ENCODE measurements at regions not wholly inside any gene's neighbourhood (a gene's known extent, or its start where the extent isn't known, plus 50 kb on each side); places are given as distances from the start of the nearest gene placed in this dataset.

DNA sequence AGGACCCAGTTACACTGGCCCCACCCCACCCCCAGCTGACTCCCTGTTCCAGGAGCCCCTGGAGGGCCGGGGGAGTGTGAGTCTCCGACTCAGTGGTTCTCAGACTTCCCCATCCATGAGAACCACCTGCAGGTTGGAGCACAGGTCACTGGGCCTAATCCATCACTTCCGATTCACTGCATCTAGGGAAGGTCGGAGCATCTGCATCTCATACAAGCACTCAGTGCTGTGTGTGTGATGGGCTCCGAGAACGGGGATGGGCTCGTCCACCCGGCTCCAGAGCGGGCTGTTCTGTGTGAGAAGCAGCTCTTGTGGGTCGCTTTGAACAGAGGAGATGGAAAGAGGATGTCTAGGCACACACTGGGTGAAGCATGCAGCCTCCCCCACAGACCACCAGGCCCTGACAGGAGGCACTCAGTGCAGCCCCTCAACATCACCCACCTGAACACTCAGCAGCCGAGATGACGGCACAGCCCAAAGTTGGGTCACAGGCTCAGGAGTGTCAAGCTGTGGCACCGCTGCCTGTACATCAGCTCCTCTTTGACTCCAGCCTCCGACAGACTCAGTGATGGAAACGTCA is 541.4 kb downstream of the BRD1 start:
- no peak overlapping the region for H3K4me3 ChIP-seq
- no peaks in the 10 kb centered on the region for H4K20me1 ChIP-seq
- no peak for TF ChIP-seq Cebpa-rat (IDR thresholded peaks at IDR 0.05)
- no peaks in the 10 kb centered on the region for H3K4me1 ChIP-seq
- no peak overlapping the region for H3K9ac ChIP-seq
- no peaks in the 10 kb centered on the region for H3K9me3 ChIP-seq (replicated peaks in 1 of 11)
- H3K4me2 ChIP-seq = no peak overlapping the region
- H3K27ac ChIP-seq = no peak overlapping the region
- H3K27me3 ChIP-seq = no peaks in the 10 kb centered on the region; a peak in 1 of 22 replicates
- no peaks in the 10 kb centered on the region for H3K36me3 ChIP-seq

DNA sequence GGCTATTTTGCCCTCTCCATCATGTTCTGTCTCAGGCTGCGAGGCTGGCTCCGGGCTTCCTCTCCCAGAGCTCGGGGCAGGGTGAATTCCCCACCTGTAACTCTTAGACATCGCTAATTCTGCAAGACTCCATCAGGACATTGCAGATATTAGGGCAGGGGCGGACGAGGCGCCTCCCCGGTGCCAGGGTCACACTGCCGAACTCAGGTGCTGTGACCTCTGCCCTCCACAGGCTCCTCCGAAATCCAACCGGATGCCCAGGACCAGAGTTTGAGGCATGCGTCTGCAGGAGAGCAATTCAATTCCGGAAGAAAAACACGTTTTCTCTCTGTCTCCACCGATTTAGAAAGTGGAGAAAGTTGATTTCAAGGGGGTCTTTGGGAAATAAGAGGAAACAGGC is 542.7 kb downstream of the BRD1 start:
- Histone ChIP-seq H3K27ac (no peak overlapping the region), H3K9me3 (replicated peaks in 1 of 11) (peaks cover 0 to 12% (median 8%) of the 10 kb centered on the region in 11 experiments; a peak in 12 of 22 replicates), H4K20me1 (no peaks in the 10 kb centered on the region), H3K27me3 (no peaks in the 10 kb centered on the region; a peak in 1 of 22 replicates), H3K9ac (no peak overlapping the region), H3K4me1 (no peaks in the 10 kb centered on the region), H3K4me2 (no peak overlapping the region), H3K4me3 (no peak overlapping the region), H3K36me3 (no peaks in the 10 kb centered on the region)
- no peak for TF ChIP-seq Cebpa-rat (IDR thresholded peaks at IDR 0.05)

DNA sequence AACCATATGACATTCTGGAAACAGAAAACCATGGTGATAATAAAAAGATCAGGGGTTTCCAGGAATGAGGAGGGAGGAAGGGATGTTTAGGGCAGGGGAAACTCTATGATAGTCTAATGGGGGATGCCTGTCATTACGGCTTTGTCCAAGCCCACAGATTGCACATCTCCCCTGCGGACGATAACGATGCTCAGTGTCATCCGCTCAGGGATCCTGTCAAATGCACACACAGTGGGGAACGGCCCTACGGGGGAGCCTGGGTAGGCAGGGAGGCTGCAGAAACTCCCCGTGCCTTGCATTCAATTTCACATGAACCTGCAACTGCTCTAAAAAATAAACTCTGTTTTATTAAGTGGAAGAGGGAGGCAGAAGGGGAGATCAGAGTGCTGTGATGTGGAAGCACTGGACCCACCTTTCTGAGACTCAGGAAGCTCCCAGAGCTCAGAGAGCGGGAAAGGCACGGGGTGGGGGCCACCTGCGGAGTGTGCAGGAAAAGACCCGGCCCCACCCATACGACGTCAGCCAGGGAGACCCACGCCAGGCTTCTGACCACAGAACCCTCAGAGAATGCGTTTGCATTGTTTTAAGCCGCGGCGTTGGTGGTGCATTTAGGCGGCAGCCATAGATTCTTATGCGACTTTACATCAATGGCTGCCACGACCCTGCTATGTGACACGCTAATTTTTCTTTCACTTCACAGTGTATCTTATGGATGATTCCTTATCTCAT is 543.5 kb downstream of the BRD1 start:
- Histone ChIP-seq H4K20me1 (no peaks in the 10 kb centered on the region), H3K27ac (no peak overlapping the region), H3K4me2 (no peak overlapping the region), H3K4me3 (no peak overlapping the region), H3K9me3 (replicated peaks in 1 of 11) (peaks cover 0 to 14% (median 11%) of the 10 kb centered on the region in 11 experiments; a peak in 13 of 22 replicates), H3K36me3 (no peaks in the 10 kb centered on the region), H3K9ac (no peak overlapping the region), H3K4me1 (no peaks in the 10 kb centered on the region), H3K27me3 (no peaks in the 10 kb centered on the region; a peak in 1 of 22 replicates)
- TF ChIP-seq Cebpa-rat (IDR thresholded peaks at IDR 0.05) = no peak

DNA sequence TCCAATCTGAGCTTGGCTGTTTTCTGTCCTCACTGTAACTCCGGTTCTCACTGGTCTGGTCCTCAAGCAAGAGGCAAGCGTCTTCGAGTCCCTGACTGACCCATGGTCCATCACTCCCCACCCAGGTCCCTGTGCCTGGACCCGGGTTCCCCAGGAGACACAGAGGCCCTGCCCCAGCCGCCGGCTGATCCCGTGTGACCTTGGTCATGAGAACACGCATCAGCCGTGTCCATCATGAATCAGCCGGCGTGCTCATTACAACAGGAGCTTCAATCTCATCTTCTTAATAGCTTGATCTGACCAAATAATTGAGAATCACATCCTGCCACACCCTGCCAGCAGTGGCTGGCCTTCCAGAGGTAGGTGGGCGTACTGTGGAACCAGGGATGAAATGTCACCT is 545.1 kb downstream of the BRD1 start:
- H3K36me3 ChIP-seq = no peaks in the 10 kb centered on the region
- H4K20me1 ChIP-seq = no peaks in the 10 kb centered on the region
- no peaks in the 10 kb centered on the region; a peak in 1 of 22 replicates for H3K27me3 ChIP-seq
- TF ChIP-seq Cebpa-rat (IDR thresholded peaks at IDR 0.05) = no peak
- peaks cover 0 to 14% (median 11%) of the 10 kb centered on the region in 11 experiments; a peak in 13 of 22 replicates for H3K9me3 ChIP-seq (replicated peaks in 1 of 11)
- H3K9ac ChIP-seq = no peak overlapping the region
- H3K4me3 ChIP-seq = no peak overlapping the region
- H3K27ac ChIP-seq = no peak overlapping the region
- no peaks in the 10 kb centered on the region for H3K4me1 ChIP-seq
- H3K4me2 ChIP-seq = no peak overlapping the region

DNA sequence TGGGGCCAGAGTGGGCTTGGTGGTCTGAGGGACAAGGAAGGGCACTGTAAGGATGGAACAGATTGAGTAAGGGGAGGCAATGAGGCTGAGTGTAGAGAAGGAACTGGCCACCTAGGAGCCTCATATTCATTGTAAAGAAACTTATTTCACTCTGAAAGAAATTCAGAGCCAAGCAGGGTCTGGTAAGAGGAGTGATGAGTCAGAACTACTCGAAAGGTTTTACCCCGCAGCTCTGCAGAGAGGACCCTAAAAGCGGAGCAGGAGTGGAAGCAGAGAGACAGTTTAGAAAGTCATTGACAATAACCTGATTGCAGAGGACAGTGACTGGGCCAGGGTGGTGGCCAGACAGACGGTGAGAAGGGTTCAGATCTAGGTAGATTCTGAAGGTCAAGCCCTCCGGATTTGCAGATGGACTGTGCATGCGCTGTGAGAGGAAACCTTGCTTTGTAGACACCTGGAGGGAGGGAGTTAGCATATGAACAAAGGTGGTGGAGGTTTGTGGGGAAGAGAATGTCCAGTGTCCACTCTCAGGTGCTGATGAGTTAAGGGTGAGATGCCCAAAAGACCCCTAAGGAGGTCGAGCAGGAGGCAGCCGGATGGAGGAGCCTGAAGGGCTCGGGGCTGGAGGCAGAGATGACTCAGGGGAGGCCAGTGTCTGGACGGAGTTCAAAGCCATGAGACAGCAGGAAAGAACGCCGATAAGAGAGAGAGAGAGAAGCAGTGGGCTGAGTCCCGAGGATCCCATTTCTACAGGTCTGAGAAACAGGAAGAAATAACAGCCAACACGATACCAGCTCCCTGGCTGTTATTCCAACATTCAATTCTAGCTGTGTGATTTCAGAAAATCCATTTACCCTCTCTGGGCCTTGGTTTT is 546.0 kb downstream of the BRD1 start:
- no peak for TF ChIP-seq Cebpa-rat (IDR thresholded peaks at IDR 0.05)
- Histone ChIP-seq H3K27ac (no peak overlapping the region), H3K4me3 (no peak overlapping the region), H4K20me1 (no peaks in the 10 kb centered on the region), H3K36me3 (no peaks in the 10 kb centered on the region), H3K9me3 (replicated peaks in 1 of 11) (peaks cover 0 to 14% (median 11%) of the 10 kb centered on the region in 11 experiments; a peak in 13 of 22 replicates), H3K4me1 (no peaks in the 10 kb centered on the region), H3K27me3 (no peaks in the 10 kb centered on the region; a peak in 1 of 22 replicates), H3K4me2 (no peak overlapping the region), H3K9ac (no peak overlapping the region)

DNA sequence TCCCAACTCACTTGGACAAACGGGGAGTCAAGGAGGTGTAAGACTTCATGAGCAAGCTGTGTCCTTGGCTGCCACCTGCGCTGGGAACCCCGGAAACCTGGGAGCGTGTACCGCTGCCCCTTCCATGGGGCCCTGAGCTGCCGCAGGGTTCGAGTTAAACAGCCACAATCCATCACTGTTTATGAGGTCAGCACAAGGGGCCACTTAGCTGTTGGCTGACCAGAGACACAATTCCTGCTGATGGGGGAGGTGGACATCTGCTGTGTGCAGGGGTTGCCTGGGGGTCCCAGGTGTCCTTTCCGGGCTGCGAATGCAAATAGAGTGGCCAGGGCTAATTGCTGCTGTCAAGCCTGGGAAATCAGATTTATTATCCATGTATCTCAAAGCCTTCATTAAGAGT is 549.3 kb downstream of the BRD1 start:
- Histone ChIP-seq H3K27ac (no peak overlapping the region), H3K4me1 (no peaks in the 10 kb centered on the region), H3K4me3 (no peak overlapping the region), H4K20me1 (no peaks in the 10 kb centered on the region), H3K9me3 (replicated peaks in 1 of 11) (peaks cover 0 to 14% (median 11%) of the 10 kb centered on the region in 11 experiments; a peak in 13 of 22 replicates), H3K9ac (no peak overlapping the region), H3K36me3 (no peaks in the 10 kb centered on the region), H3K27me3 (no peaks in the 10 kb centered on the region), H3K4me2 (no peak overlapping the region)
- no peak for TF ChIP-seq Cebpa-rat (IDR thresholded peaks at IDR 0.05)

DNA sequence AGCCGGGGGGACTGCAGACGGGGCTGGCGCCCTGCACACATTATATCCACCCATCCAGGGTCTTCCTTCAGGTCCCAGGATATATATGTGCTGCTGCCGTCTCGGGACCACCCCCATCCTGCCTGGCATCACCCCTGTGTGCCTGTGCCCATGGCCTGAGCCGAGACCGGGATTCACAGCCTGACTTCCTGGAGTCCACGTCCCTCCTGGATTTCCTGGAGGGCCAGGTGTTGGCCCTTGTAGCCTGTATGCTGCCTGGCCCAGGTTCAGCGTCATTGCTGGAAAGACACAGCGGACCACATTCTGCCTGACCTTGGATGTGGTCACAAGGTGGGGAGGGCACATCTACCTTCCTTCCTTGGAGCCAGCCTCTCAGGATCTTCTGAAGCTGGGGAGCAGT is 551.1 kb downstream of the BRD1 start:
- H3K27me3 ChIP-seq = no peaks in the 10 kb centered on the region
- H3K4me3 ChIP-seq = no peak overlapping the region
- no peak overlapping the region for H3K4me2 ChIP-seq
- no peak overlapping the region for H3K27ac ChIP-seq
- no peaks in the 10 kb centered on the region for H3K4me1 ChIP-seq
- no peaks in the 10 kb centered on the region for H3K36me3 ChIP-seq
- H4K20me1 ChIP-seq = no peaks in the 10 kb centered on the region
- no peak for TF ChIP-seq Cebpa-rat (IDR thresholded peaks at IDR 0.05)
- H3K9ac ChIP-seq = no peak overlapping the region
- H3K9me3 ChIP-seq (replicated peaks in 1 of 11) = peaks cover 0 to 14% (median 11%) of the 10 kb centered on the region in 11 experiments; a peak in 13 of 22 replicates

DNA sequence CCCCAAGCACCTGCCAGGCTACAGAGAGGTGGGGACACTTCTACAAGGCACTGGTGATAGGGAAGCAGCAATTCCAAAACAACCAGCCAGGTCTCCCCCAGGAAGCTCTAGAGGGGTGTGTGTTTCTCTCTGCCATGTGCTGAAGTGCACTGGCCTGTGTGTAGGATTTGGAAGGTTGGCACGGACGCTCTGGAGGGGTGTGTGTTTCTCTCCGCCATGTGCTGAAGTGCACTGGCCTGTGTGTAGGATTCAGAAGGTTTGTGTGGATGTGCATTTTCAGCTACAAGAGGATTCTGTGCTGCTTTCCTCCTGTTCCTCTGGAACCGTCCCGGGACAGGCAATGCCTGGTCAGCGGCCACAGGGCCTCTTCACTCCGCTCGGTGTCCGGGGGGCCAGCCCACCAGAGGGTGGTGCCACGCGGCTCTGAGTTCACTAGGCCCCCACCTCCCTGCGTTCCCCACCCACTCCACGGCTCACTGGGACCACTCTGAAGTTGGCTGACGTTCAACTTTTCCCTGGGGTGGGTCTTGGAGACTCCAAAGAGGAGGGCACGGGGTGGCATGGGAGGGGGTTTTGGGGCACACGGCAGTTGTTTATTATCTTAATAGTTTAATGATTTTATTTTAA is 552.8 kb downstream of the BRD1 start:
- Histone ChIP-seq H3K4me2 (no peak overlapping the region), H3K27ac (no peak overlapping the region), H3K27me3 (peaks cover 0 to 13% (median 5%) of the 10 kb centered on the region in 11 experiments; a peak in 10 of 22 replicates), H3K9ac (no peak overlapping the region), H3K4me3 (no peak overlapping the region), H4K20me1 (no peaks in the 10 kb centered on the region), H3K9me3 (replicated peaks in 1 of 11) (peaks cover 0 to 5% (median 1%) of the 10 kb centered on the region in 11 experiments; a peak in 9 of 22 replicates), H3K36me3 (no peaks in the 10 kb centered on the region), H3K4me1 (no peaks in the 10 kb centered on the region)
- no peak for TF ChIP-seq Cebpa-rat (IDR thresholded peaks at IDR 0.05)
